ENCODE measurements at regions not wholly inside any gene's neighbourhood (a gene's known extent, or its start where the extent isn't known, plus 50 kb on each side); places are given as distances from the start of the nearest gene placed in this dataset.
"Not testable (repeated sequence)": the region's sequence is repeated elsewhere in the genome, so short reads cannot be mapped to it uniquely, and the experiment has no call there.

DNA sequence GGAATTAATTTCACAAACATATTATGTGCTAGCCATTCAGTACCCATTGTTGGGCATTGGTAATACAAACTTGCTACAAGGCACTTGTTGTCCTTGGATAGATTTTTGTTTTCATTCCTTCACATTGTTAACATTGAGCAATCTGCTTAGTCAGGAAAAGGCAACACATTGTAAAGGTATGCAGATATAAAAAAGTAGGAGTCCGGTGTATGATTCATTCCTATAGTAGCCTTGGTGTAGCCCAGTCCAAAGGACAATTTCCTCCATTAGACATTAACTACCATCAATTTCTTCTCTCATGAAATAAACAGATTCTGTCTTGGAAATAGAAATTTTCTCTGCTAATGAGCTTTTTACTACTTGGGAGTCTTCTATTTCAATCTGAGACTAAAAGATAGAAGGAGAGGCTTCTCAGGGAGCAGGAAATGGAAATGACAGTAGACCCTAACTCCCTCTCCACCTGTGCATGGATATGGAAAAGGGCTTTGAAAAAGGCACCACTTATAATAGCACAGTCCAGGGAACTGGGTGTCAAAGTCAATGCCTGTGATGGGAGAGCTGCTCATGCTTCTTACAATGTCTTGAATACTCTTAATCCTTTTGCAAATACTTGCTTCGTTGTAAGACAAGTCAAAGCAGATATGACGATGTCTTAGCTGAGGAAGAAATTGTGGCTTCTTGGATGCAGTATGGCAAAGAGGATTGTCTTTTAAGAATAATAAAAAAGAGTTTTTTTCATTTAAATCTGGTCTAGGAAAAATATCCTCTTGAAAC, 369.4 kb upstream of the CITED2 start:
- peak; percentile 85 for DNase-seq (ENCODE audit: low read depth, low spot score)

DNA sequence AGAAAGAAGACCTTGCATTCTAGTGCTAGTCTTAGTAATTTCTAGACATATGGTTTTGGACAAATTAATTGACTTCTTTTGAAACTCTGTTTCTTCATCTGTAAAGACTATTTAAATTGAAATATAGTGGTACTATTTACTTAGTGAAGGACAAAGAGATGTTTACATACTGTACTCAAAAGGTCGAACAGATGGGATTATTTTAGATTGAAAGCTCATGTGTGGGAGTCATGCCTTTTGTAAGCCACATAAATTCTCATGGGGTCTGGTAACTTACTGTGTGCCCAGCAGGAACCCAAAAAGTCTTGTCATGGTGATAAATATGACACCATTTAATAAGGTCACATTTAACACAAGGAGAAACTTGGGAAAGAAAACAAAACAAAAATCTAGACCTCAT, 368.2 kb upstream of the CITED2 start:
- DNase-seq (ENCODE audit: low read depth, low spot score) = no peak

DNA sequence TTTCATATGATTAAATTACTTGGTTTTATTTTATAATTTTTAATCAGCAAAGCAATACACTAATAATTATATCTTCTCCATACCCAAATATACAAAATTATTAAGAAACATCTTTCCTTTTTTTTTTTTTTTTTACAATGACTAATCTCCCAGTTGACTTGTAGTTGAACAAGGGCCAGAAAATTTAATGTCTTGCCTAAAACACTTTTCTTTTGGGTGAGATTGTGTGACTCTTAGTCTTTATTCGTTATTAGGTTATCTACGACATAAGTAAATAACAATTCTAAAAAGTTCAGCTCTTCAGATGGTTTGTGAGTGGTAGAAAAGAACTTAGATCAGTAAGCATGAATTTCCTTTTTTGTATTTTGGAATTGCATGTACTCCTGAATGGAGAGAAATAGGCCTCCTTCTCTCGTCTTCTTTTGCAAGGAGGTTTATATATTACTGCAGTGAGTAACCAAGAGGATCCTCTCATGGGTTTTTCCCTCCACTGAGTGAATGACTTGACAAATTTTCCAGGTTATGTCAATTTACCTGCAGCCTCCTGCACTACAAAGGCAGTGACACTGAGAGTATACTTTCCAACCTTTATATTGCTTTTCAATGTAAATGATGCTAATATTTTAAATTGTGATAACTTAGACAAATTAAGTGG, 364.5 kb upstream of the CITED2 start:
- no peak for DNase-seq (ENCODE audit: low read depth, low spot score)

DNA sequence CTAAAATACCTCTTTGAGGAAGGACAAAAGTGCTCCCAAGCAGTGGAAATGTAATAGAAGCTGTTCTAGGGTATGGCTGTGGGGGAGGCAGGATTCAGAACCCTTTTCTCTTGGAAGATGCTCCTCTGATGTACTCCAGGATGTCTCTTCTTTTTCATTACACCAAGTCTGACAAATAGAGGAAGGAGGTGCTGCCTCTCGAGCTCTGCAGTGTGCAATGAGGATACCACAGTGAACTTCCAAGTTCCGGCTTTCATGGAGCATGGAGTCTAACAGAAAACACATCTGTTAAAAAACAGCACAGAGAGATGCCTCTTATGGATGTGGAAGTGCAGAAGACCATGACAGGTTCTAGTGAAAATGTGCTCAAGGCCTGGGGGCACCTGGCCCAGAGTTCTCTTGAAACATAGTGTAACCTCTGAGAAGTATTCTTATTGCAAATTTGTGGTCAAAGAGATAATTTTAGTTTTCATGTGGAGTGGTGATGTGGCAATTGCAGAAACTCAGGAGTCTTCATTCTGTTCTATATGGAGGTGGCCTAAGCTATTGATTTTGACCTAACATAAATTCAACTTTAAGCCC, 362.0 kb upstream of the CITED2 start:
- DNase-seq (ENCODE audit: low read depth, low spot score) = no peak

DNA sequence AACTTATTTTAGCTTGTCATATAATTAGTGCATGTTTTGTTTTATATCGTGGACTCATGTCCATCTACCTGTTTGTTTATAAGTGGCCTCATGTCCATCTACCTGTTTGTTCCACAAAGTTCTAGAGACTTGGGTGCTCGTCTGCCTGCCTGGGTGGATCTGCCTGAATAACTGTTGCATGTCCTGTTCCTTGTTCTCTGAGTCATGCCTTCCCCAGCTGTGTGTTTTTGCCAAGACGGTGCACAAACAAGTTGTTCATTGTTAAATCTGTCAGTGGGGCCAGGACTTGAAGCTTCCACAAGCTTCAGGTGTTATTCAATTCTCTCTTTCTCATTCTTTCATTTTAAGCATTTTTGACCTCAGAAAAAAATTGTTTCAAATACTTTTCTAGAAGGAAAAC, 358.0 kb upstream of the CITED2 start:
- DNase-seq (ENCODE audit: low read depth, low spot score) = peak; percentile 61

DNA sequence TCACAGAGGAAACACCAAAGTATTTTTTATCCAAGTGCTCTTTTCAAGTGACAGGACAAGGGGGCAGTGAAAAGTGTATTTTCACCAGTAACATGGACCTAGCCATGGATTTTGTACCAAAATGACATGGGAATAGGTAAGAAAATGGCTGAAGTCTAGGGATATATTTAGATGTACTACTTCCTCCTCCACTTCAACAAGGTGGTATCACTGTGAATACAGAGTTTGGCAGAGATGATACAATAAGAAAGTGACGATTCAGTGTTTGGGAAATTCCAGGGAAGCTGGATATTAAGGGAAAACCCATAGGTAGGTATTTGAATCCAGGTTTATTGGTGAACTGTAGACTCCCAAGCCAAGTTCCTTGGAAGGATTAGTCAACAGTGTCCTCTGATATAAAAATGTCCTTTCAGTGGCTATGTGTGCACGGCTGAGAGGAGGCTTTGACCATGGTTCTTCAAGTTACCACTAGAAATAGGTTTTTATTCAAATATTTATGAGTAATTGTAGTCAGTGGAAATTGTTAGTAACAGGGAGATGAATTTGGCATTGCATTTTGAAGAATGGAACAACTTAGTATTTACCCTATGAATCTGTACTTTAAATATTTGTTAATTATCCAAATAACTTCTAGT, 356.0 kb upstream of the CITED2 start:
- no peak for DNase-seq (ENCODE audit: low read depth, low spot score)

DNA sequence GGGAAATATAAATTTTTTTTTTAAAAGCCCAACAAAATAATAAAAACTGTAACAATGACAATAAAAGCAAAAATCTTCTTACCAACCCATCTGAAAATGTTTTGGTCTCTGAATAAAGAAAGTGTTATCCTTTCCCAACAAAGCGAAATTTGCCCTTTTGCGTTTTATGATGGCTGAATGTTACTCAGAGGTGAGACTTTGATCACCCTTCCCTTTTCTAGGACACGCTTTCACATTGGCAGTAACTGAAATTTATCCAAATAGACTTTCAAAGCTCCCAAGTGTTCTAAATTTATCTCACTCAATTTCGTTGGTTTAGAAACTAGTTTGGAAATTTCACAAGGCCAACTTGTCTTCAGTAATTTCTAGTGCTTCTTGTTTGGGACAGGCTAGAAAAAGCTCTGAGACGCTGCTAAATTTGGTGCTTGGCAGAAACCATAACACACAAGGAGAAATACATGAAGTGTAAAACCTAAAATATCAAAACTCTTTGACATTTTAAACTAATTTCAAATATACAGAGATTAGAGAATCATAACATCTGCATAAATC, 354.5 kb upstream of the CITED2 start:
- no peak for DNase-seq (ENCODE audit: low read depth, low spot score)

DNA sequence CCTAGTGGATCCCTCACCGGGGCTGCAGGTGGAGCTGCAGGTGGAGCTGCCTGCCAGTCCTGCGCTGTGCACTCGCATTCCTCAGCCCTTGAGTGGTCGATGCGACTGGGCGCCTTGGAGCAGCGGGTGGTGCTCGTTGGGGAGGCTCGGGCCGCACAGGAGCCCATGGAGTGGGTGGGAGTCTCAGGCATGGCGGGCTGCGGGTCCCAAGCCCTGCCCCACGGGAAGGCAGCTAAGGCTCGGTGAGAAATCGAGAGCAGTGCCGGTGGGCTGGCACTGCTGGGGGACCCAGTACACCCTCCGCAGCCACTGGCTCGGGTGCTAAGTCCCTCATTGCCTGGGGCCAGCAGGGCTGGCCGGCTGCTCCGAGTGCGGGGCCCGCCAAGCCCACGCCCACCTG, 351.8 kb upstream of the CITED2 start:
- not testable (repeated sequence) for DNase-seq (ENCODE audit: low read depth, low spot score)

DNA sequence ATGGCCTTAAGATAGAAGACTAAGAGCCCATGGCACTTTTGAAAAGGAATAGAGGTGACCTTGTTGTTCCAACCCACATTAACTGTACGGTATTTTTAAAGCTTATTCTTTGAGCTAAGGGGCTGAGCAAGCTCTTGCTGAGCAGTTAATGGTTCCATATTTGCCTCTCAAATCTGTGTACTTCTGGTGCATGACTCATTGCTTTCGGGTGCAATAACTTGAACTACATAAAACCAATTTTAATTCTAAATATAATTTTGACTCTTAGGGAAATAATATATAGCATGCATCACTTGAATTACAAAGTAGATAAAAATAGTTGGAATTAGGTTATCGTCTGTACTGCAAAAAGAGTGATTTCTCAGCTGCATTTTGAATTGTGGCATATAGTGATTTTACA, 348.1 kb upstream of the CITED2 start:
- no peak for DNase-seq (ENCODE audit: low read depth, low spot score)

DNA sequence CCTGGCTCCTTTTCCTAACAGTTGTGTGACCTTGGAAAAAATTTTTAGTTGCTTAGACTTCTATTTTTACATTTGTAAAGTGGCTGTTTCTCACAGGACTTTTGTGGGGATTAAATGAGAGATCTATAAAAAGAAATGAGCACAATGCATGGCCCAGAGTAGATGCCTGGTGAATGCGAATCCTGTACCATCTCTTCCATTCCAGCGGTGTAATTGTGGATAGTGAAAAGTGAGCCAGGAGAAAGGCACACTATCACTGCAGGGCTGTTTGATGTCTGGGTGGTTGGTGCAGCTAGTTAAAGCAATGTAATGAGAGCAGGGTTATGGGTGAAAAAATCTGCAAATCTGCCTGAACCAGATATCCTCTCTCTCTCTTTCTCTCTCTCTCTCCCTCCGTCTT, 347.5 kb upstream of the CITED2 start:
- no peak for DNase-seq (ENCODE audit: low read depth, low spot score)

DNA sequence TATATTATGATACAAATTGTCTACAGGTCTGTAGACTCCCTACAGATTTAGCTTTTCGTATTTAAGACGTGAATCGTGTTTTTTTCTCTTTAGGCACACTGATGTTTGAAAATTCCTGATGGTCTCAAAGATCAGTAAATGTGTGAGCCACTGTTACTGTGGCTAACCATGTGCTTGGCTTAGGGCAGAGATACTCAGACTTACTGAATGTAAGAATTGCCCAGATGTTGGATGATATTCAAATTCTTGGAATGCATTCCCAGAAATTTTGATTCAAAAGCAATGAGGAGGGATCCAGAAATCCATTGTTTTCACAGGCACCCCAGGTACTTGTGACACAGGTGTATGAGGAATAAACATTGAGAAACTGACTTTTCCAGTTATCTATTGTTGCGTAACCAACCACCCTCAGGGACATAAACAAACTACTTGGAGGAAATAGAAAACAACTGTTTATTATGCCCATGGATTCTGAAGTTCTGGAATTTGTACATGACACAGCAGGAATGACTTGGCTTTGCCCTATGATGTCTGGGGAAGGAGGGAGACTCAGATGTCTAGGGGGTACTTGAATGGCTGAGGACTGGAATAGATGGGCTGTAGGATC, 339.6 kb upstream of the CITED2 start:
- no peak for DNase-seq (ENCODE audit: low read depth, low spot score)

DNA sequence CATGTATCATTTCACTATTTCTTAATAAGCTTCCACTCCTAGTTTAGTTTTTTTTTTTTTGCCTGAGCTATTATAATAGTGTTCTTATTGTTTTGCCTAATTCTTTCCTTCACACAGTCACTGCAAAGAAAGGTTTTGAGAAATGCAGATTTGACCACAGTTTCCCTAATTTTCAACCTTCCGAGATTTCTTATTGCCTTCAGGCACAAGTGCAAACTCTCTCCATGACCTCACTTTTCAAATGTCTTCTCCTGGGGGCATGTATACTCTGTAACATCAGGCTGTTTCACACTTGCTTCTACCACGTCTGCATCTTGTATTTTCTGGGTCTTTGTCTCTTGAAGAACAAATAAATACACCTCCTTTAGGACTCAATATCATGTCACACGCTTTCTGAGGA, 339.0 kb upstream of the CITED2 start:
- no peak for DNase-seq (ENCODE audit: low read depth, low spot score)

DNA sequence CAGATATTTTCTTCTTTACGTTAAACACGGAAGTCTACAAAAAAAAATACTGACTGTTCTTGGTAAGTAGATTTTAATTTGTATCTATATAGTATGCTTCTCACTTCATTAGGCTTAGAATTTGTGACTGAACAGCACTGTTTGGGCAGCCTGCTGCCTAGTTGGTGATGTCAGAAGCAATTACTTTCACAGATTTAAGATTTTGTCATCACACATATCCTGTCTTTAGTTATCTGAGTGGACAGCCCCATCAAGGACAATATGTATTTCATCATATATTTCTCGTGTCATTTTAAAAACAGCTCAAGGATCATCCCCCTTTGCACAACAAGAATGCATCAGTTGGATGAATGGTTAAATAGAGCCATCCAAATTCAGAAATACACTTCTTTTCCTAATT, 338.4 kb upstream of the CITED2 start:
- DNase-seq (ENCODE audit: low read depth, low spot score) = no peak

DNA sequence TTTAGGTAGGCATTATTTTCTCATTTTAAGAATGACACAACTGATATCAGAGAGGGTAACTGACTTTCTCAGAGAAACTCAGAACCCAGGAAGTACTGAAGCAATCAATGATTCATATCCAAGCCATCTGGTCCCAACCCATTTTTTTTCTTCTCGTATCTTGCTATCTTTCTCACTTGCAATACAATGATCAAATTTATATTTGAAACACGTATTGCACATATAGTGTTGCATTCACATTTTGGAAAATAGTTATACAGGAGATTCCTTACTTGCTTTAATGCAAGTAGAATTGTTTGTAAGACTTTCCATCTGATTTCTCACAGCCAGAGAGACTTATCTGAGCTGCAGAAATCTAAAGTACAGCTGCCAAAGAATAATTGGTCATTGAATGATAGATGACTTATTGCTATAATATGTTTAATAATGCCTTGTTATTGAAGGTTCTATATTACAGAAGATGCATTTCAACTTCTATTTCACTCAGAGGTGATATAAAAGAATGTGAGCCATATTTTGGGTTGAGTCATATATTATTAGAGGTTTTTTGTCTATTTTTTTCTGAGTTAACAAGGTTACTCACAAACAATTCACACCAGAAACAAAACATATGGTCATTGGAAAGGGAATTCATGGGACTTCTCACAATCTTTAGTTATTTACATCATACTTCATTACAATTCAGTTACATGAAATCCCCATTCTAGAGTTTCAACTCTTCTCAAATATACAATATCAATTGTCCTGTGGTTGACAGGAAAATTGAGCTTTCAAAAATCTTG, 337.5 kb upstream of the CITED2 start:
- no peak for DNase-seq (ENCODE audit: low read depth, low spot score)

DNA sequence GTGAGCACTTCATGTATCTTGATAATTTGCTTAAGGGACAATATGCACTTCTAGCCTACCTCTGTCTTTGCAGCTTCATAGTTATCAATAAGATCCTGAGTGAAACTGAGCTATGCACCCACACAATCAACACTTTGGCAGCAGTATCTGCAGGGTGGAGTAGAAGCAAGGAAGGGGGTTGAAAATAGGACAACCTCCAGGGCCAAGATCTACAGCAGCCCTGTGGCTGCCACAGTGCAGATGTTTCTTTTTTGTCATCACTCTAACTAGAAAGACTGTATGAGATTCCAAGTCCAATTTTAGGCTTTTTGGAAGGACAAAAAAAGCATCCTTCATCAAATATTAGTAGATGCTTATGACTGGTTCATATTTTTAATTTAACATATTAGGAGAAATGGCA, 336.1 kb upstream of the CITED2 start:
- DNase-seq (ENCODE audit: low read depth, low spot score) = no peak

DNA sequence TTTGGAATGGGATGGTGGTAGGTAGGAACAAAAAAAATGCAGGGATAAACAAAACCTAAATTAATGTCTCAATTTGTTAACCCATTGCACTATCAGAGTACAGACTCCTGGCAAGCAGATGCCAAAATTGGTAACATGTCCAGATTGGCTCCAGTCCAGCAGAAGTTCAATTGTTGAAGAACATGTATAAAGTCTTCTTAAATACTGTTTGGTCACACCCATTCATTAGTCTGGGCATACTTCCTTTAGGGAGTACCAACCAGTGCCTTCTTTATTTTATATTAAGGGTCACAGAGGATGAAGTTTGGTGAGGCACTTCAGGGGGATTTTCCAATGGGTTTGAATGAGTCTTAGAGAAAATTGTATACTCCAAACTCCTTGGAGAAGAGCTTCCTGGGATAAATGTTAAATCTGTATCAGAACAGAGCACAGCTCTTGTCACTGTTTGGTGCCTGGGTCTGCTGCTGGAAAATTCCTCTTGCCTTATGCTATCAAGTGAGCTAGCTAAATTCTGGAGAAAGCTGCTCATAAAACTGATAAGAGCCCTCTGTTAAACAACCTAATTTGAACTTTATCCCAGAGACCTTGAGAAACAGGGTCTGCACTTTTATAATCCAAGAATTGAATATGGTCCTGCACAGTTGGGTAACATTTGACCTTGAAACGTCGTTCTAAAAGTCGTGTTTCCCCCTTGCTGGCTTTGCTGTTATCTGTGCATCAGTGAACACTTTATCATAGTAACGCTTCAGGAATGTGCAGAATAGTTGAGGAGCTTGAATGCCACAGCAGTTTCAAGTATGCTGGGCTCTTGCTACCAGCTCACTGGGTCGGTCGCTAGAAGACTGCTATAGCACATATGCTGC, 334.1 kb upstream of the CITED2 start:
- DNase-seq (ENCODE audit: low read depth, low spot score) = peak; percentile 13

DNA sequence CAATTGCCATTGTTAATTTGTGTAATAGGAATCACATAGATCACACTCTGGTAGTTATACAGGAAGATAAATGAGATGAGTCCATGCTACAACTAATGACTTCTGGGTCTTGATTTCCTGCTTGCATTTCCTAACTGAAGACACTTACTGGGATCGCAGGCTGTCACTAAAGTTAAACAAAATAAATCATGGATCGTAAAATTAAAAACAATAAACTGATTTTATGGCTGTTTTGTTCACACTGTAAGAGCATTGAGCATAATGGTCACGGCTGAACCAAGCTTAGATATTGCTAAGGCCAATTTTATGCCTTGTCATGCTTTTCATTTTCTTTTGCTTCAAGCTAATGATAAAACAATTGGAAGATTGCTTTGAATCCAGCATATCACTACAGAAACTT, 332.5 kb upstream of the CITED2 start:
- DNase-seq (ENCODE audit: low read depth, low spot score) = no peak

DNA sequence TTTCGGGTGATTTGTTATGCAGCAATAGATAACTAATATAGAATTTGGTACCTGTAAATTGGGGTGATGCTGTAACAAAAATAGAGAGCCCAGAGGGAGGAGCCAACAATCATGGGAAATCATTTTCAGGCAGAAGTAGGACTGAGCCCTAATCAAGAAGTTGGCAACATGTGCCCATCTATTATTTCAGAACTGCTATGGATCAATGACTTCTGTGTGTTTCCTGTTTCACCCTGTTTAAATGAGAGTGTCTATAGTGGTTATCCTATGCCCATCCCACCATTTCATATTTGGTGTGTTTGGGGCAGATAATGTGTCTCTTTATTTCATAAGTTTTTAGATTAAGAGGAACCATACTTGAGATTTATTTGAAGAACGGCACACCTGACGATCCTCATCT, 330.8 kb upstream of the CITED2 start:
- DNase-seq (ENCODE audit: low read depth, low spot score) = no peak

DNA sequence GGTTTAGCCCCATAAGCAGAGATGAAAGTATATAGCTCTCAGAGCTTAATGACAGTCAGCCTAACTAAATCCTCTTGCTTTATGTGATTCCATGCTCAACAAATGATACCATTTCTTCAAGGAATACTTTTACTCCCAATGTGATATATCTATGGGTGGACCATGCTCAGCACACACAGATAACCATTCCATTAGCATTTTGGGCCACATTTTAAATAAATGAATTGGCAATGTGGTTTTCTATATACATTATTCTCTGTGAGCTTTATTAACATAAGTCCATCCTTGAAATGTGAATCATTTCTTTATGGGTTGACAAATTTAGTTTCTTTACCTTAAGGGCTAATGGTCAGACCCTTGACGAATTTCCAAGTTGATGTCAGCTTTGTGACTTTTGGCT, 329.3 kb upstream of the CITED2 start:
- DNase-seq (ENCODE audit: low read depth, low spot score) = no peak

DNA sequence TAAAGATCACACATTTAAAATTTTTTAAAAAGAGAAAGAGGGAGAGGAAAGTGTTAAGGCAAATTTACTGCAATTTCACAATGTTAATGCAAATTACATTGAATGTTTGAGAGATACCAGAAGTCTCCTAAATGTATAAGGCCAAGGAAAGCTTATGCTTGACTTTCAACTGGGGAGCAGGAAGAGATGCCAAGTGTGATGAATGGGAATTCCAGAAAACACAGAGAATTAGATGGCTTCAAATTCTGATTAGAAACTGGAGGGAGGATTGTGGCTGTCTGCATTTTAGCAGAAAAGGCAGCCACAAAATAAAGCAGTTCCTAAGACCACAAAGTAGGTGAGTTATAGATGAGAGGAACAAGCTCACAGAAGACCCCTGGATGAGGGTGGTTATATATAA, 328.3 kb upstream of the CITED2 start:
- no peak for DNase-seq (ENCODE audit: low read depth, low spot score)

All from pulmonary artery endothelial cell (primary cell).